Loucy (cell line): ENCODE measurements at regions not wholly inside any gene's neighbourhood (a gene's known extent, or its start where the extent isn't known, plus 50 kb on each side); places are given as distances from the start of the nearest gene placed in this dataset.

Source experiments
- EZH2phosphoT487 ChIP-seq: fragments of 200-600 bp; IDR thresholded peaks from 2 replicates; pipeline ENCODE4 v1.6.1; 2018; ENCODE audit warnings: antibody characterized with exemption, mild to moderate bottlenecking, moderate library complexity, borderline replicate concordance
- TF ChIP-seq, protein P1 (sequence below): fragments of 200-600 bp; sonication (generic); conservative IDR thresholded peaks from 2 replicates; pipeline ENCODE4 v1.5.1; 2014; ENCODE audit warnings: mild to moderate bottlenecking, antibody characterized with exemption, low read length

DNA sequence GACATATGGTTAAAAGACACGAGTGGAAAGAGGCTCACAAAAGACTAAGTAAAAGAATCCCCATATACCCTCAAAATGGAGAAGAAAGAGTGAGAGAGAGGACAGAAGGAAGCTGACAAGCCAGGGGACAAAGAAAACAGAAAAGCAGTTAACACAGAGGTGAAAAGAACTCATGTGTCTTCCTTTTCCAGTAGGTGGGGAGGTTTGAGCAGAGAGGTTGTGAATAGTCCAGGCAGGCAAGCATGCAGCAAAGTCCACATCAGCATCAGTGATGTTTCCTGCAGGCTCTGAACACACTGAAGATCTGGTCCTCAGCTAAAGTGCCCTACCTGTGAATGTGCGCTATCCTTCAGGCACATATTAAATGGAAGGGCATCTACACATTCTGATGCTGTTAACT, 196.5 kb upstream of the IRAK1BP1 start:
- TF ChIP-seq, protein P1, sequence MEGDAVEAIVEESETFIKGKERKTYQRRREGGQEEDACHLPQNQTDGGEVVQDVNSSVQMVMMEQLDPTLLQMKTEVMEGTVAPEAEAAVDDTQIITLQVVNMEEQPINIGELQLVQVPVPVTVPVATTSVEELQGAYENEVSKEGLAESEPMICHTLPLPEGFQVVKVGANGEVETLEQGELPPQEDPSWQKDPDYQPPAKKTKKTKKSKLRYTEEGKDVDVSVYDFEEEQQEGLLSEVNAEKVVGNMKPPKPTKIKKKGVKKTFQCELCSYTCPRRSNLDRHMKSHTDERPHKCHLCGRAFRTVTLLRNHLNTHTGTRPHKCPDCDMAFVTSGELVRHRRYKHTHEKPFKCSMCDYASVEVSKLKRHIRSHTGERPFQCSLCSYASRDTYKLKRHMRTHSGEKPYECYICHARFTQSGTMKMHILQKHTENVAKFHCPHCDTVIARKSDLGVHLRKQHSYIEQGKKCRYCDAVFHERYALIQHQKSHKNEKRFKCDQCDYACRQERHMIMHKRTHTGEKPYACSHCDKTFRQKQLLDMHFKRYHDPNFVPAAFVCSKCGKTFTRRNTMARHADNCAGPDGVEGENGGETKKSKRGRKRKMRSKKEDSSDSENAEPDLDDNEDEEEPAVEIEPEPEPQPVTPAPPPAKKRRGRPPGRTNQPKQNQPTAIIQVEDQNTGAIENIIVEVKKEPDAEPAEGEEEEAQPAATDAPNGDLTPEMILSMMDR = no peak
- no peak for TF ChIP-seq EZH2phosphoT487
